Activated gamma-delta T cell treated with anti-CD3 and anti-CD28 coated beads, Interleukin-2, amount 50 U/mL, for 16 hours (primary cell): ENCODE measurements at regions not wholly inside any gene's neighbourhood (a gene's known extent, or its start where the extent isn't known, plus 50 kb on each side); places are given as distances from the start of the nearest gene placed in this dataset.

ENCODE experiments used
- DNase-seq: peaks from one replicate; pipeline ENCODE4 v3.0.0-alpha.2; 2020; ENCODE audit warnings: low read depth

- DNase-seq = no peak
Measured at GRCh38 chr11:10930224-10930971, 72.5 kb upstream of the ZBED5 start.

- no peak for DNase-seq
Measured at GRCh38 chr11:10927538-10927937, 69.7 kb upstream of the ZBED5 start.

GRCh38 chr11:10926801-10927211, 69.0 kb upstream of the ZBED5 start:
- no peak for DNase-seq

GRCh38 chr11:10925149-10925926, 67.5 kb upstream of the ZBED5 start:
- no peak for DNase-seq

- no peak for DNase-seq
Measured at GRCh38 chr11:10923882-10924281, 66.0 kb upstream of the ZBED5 start.

GRCh38 chr11:10922892-10923291, 65.0 kb upstream of the ZBED5 start:
- DNase-seq = no peak

- no peak for DNase-seq
Measured at GRCh38 chr11:10920875-10921274, 63.0 kb upstream of the ZBED5 start.

GRCh38 chr11:10920205-10920604, 62.4 kb upstream of the ZBED5 start:
- DNase-seq = no peak

- no peak for DNase-seq
Measured at GRCh38 chr11:10918698-10919097, 60.8 kb upstream of the ZBED5 start.

- DNase-seq = no peak
Measured at GRCh38 chr11:10918275-10918674, 60.4 kb upstream of the ZBED5 start.

- DNase-seq = no peak
Measured at GRCh38 chr11:10917802-10918201, 59.9 kb upstream of the ZBED5 start.

- no peak for DNase-seq
Measured at GRCh38 chr11:10916665-10917064, 58.8 kb upstream of the ZBED5 start.

GRCh38 chr11:10914050-10914449, 56.2 kb upstream of the ZBED5 start:
- no peak for DNase-seq

GRCh38 chr11:10913075-10913474, 55.2 kb upstream of the ZBED5 start:
- DNase-seq = no peak

- no peak for DNase-seq
Measured at GRCh38 chr11:10911907-10912306, 54.1 kb upstream of the ZBED5 start.

GRCh38 chr11:10909141-10909883, 51.5 kb upstream of the ZBED5 start:
- DNase-seq = no peak

- no peak for DNase-seq
Measured at GRCh38 chr11:10908215-10908951, 50.5 kb upstream of the ZBED5 start.
